RCC 7860 (cell line): ENCODE measurements at regions not wholly inside any gene's neighbourhood (a gene's known extent, or its start where the extent isn't known, plus 50 kb on each side); places are given as distances from the start of the nearest gene placed in this dataset.

Source experiments
- DNase-seq: peaks from one replicate; pipeline ENCODE4 v3.0.0-alpha.2; 2015; ENCODE audit warnings: low spot score
- FAIRE-seq: peaks from 2 replicates; lab custom pipeline; 2012; peaks lifted over from hg19 to GRCh38; lab: Jason Lieb, UNC

- DNase-seq (no peak), FAIRE-seq (no peak)
Measured at GRCh38 chr18:77650799-77651385, 401.2 kb downstream of the GALR1 start.

DNA sequence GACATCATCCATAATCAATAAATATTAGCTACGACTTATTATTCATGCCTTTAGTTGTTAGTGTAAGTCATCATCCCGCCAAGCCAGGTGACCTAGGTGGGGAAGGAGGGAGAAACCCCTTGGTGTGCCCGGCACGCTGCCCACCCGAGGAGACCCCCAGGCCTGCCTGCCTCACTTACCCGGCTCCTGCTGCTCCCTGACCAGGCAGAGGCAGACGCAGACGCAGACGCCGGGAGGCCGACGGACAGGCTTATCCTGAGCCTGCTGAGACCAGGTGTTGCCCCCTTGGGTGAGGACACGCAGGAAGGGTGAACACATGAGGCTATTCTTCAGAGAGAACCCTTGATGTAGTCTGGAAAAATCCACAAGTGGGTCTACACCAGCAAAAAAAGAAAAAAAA lies 401.8 kb downstream of the GALR1 start:
- DNase-seq = no peak
- no peak for FAIRE-seq

DNA sequence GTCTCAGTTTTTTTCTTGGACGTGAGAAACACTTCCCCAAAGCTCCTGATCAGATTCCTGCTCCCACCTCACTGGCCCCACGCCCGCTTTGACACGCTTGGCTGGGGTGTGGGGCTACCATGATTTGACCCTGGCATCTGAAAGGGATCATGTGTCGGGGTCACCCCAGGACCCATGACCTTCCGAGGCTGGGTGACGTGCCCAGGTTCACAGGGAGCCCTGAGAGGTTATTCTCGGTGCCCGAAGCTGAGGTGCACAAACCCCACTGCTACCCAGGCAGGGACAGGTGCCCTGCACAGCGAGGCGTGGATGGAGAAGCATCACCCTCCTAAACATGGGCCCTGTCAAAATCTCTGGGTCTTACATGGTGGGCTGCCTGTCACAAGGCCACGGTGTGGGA lies 404.1 kb downstream of the GALR1 start:
- FAIRE-seq (no peak), DNase-seq (no peak)

DNA sequence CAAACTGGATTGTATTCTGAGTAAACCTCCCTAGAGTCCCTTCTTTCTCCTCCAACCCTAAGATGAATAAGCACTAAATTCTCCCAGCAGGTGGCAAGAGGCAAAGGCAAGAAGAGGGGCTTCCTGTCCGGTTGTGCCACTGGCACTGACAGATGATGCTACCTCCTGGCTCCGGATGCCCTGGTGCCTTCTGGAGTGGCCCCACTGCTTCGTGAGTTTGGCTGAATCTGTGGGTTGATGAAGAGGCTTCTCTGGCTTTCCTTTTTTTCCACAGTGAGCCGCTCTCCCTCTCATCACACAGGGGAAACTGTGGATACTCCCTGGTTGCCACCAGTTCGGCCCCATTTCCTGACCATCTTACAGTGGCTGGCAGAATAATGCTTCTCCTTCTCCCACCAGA lies 404.7 kb downstream of the GALR1 start:
- FAIRE-seq = no peak

GRCh38 chr18:77657651-77658298 lies 408.1 kb downstream of the GALR1 start:
- FAIRE-seq = no peak
- no peak for DNase-seq

More for the DNA sequence above, 404.7 kb downstream of the GALR1 start:
- DNase-seq = no peak

DNA sequence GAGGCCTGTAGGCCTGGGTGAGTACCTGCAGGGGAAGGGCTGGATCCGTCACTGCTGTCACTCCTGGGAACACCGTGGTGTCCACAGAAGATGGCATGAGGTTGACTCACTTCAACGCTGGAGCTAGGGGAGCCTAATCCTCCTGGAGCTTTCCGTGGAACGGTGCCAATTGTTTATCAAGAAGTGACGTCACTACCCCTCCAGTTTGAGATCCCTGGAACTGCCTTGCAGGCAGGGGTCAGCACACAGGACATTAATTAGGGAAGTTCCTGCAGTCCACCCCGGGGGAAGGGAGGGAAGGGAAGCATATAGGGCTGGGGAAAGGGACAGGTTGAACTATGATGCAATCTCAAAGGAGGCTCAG lies 408.6 kb downstream of the GALR1 start:
- DNase-seq (no peak), FAIRE-seq (no peak)

DNA sequence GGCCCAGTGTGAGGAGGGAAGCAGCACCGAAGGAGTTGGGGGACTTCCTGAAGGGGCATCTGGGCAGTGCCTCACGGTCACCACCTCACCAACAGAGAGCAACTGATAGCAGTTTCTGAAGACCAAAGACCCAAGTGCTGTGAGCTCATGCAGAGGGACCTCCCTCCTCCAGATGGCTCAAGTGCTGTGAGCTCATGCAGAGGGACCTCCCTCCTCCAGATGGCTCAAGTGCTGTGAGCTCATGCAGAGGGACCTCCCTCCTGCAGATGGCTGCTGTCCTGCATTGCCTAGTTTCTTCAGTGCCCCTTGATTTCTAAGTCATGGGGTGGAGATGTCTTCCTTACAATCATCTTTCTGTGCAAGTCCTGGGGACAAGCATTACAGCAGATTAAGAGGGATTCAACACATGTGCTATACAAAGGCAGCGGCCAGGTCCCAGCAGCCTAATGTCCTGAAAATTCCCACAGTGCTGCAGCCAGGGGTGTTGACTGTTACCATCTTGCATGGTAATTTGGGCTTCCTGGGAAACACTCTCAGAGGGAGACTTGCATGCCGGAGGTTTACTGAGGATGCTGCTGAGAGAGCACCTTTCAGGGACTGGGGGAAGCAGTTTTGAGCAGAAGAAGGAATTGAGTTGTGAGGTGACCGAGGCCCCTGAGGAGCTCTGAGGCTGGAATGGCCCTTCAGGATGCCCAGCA lies 409.3 kb downstream of the GALR1 start:
- DNase-seq = no peak
- no peak for FAIRE-seq

DNA sequence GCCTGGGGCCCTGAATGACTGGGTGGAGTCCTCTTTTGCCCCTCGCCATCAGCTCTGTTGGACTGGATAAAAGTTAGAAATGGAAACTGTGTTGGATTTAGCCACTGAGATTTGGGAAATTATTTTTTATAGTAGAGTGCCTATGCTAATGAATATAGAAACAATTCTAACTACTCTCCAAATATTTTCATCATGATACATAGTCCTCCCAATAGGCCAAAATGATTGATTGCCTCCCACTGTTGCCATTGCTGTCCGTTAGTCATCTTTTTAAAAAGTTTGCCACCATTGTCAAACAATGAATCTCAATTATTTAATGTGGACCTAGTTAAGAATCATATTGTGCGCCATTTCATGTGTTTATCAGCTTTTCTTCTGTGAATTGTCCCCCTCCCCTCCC lies 417.0 kb downstream of the GALR1 start:
- FAIRE-seq = no peak
- DNase-seq = no peak

DNA sequence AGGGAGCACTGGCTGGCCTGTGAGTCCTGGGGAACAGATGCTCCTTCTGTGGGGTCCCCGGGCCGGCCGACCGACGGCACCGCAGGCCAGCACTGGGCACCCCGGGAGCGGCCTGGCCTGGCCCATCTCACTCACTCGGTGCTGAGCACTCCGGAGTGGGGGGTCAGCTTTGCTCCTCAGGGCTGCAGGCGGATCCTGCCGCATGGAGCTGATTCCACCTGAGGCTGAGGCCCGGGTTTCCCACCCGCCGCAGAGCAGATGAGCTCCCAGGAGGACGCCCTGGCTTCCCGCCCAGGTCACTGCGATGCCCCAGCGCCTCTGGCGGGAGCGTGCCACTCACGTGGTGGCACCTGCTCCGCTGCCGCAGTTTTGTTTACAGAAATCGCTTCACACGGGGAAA lies 418.6 kb downstream of the GALR1 start:
- DNase-seq (no peak), FAIRE-seq (no peak)

- no peak for FAIRE-seq
- DNase-seq = no peak
Measured at GRCh38 chr18:77669331-77669730, 419.7 kb downstream of the GALR1 start.

- DNase-seq (no peak), FAIRE-seq (no peak)
Measured at GRCh38 chr18:77671456-77672167, 422.0 kb downstream of the GALR1 start.

DNA sequence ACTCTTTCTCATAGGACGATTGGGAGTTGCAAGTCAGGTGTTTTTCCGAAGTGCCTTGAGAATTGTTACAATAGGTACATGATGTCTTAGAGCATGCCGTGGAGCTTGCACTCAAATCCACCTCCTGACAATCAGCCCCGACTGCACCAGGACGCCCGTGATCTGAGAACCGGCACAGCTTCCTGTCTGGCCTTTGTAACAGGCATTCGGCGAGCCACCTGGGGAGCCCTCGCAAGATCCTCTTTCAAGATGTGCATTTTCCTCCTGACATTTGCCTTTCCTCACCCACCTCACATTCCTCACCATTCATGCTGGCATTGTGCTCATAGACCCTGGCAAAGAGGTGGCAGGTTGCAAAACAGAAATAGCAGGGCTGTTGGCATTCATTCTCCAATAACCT lies 427.3 kb downstream of the GALR1 start:
- DNase-seq = no peak
- FAIRE-seq = no peak

- no peak for FAIRE-seq
- DNase-seq = no peak
Measured at GRCh38 chr18:77677536-77677935, 427.9 kb downstream of the GALR1 start.

GRCh38 chr18:77679869-77680268 lies 430.2 kb downstream of the GALR1 start:
- DNase-seq (no peak), FAIRE-seq (no peak)

- no peak for FAIRE-seq
- no peak for DNase-seq
Measured at GRCh38 chr18:77700051-77700450, 450.4 kb downstream of the GALR1 start.

DNA sequence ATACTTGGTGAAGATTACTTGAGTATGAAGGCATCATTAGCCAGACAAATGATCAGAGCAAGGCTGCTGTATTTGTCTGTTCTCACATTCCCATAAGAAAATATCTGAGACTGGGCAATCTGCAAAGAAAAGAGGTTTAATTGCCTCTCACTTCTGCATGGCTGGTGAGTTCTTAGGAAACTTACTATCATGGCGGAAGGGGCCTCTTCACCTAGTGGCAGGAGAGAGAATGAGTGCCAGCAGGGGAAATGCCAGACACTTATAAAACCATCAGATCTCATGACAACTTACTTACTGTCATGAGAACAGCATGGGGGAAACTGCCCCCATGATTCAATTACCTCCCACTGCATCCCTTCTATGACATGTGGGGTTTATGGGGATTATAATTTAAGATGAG lies 452.3 kb downstream of the GALR1 start:
- DNase-seq (no peak), FAIRE-seq (no peak)

GRCh38 chr18:77702686-77703085 lies 453.0 kb downstream of the GALR1 start:
- FAIRE-seq (no peak), DNase-seq (no peak)

- DNase-seq = no peak
- no peak for FAIRE-seq
Measured at GRCh38 chr18:77705301-77705700, 455.7 kb downstream of the GALR1 start.

DNA sequence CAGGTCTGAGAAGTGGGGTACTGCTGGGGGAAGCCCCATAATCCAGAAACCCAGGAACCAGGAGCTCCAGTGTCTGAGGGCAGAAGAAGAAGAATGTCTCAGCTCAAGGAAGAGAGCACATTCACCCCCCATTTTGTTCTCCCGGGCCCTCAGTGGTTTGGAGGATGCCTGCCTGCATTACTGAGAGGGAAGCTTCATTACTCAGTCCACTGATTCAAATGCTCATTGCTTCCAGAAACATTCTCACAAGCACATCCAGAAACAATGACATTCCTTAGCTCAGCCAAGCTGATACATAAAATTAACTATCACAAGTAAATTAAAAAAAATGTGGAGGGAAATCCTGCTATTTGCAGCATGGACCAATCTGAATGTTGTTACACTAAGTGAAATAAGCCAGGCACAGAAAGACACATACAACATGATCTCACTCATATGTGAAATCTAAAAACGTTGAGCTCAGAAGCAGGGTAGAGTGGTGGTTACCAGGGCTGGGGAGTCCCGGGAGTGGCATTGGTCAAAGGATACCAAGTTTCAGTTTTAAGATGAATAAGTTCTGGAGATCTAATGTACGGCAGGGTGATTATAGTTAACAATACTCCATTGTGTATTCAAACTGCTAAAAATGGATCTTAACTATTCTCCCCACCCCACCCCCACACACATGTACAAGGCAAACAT lies 459.3 kb downstream of the GALR1 start:
- no peak for DNase-seq
- no peak for FAIRE-seq

DNA sequence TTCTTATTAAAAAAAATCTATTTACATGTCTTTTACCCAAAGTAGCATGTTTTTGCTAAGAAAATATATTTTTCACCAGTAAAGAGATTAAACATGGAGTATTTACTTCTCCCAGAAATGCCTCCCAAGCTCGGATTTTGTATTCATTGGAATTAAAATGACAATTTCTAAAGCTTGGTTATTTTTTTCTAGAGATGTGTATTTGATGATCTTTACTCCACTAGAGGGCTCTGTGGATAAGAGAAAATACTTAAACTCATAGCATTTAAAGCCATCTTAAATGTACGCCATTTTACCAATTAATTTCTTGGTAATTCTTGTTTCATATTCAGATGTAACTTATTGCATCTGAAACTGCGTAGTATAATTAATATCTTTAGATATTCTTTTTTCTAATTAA lies 461.4 kb downstream of the GALR1 start:
- DNase-seq = no peak
- no peak for FAIRE-seq

DNA sequence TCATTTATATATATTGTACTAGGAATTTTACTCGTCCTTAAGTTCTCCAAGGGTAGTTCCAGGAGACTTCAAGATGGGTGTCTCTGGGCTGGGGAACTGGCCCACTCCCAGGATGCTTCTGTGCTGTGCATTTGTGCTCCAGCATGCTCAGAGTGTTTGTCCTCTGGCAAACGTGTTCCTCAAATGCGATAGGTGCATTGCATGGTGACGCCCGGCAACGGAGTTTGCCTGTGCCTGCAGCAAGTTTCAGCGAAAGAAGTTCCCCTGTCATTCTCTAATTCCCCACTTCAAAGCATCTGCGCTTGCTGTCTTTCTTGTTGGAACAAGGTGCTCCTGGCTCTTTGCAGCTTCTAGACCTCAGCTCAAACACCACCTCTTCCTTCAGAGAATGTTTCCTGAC lies 465.1 kb downstream of the GALR1 start:
- DNase-seq (no peak), FAIRE-seq (no peak)
